NCI-H146 treated with DMSO at 0.1 percent for 48 hours (cell line): ENCODE measurements at regions not wholly inside any gene's neighbourhood (a gene's known extent, or its start where the extent isn't known, plus 50 kb on each side); places are given as distances from the start of the nearest gene placed in this dataset.

ENCODE experiments used
- DNase-seq: peaks from one replicate; lab custom pipeline; 2025; ENCODE audit not compliant: unreplicated experiment; lab: John Stamatoyannopoulos, UW

- no peak for DNase-seq
Measured at GRCh38 chr4:35739308-35739707, 505.0 kb downstream of the ARAP2 start.

GRCh38 chr4:35754047-35754446, 490.3 kb downstream of the ARAP2 start:
- DNase-seq: no peak

GRCh38 chr4:35757836-35758235, 486.5 kb downstream of the ARAP2 start:
- DNase-seq: no peak

- DNase-seq: peak; percentile 55
Measured at GRCh38 chr4:35760807-35761206, 483.5 kb downstream of the ARAP2 start.

- no peak for DNase-seq
Measured at GRCh38 chr4:35771571-35771970, 472.7 kb downstream of the ARAP2 start.

- DNase-seq: no peak
Measured at GRCh38 chr4:35772291-35772690, 472.0 kb downstream of the ARAP2 start.

- no peak for DNase-seq
Measured at GRCh38 chr4:35789899-35790574, 454.3 kb downstream of the ARAP2 start.

GRCh38 chr4:35793045-35793722, 451.1 kb downstream of the ARAP2 start:
- DNase-seq: no peak

GRCh38 chr4:35793766-35794165, 450.5 kb downstream of the ARAP2 start:
- DNase-seq: no peak

GRCh38 chr4:35800669-35801068, 443.6 kb downstream of the ARAP2 start:
- DNase-seq: no peak

- no peak for DNase-seq
Measured at GRCh38 chr4:35802644-35803043, 441.7 kb downstream of the ARAP2 start.

- no peak for DNase-seq
Measured at GRCh38 chr4:35818520-35818919, 425.8 kb downstream of the ARAP2 start.

- DNase-seq: no peak
Measured at GRCh38 chr4:35820003-35820402, 424.3 kb downstream of the ARAP2 start.

GRCh38 chr4:35824231-35824630, 420.1 kb downstream of the ARAP2 start:
- no peak for DNase-seq

- no peak for DNase-seq
Measured at GRCh38 chr4:35835893-35836292, 408.4 kb downstream of the ARAP2 start.

- DNase-seq: no peak
Measured at GRCh38 chr4:35836596-35836995, 407.7 kb downstream of the ARAP2 start.

- DNase-seq: no peak
Measured at GRCh38 chr4:35867057-35867456, 377.3 kb downstream of the ARAP2 start.

- no peak for DNase-seq
Measured at GRCh38 chr4:35872273-35872672, 372.0 kb downstream of the ARAP2 start.

- no peak for DNase-seq
Measured at GRCh38 chr4:35879479-35879878, 364.8 kb downstream of the ARAP2 start.

GRCh38 chr4:35883108-35883507, 361.2 kb downstream of the ARAP2 start:
- no peak for DNase-seq

- DNase-seq: no peak
Measured at GRCh38 chr4:35884714-35885480, 359.4 kb downstream of the ARAP2 start.

GRCh38 chr4:35897808-35898207, 346.5 kb downstream of the ARAP2 start:
- DNase-seq: no peak
